H9 (cell line): ENCODE measurements at regions not wholly inside any gene's neighbourhood (a gene's known extent, or its start where the extent isn't known, plus 50 kb on each side); places are given as distances from the start of the nearest gene placed in this dataset.

ENCODE experiments used
- DNase-seq: peaks from one replicate; pipeline ENCODE4 v3.0.0-alpha.2; 2017
- H2AFZ ChIP-seq: one replicate; pipeline ENCODE4 v1.6.1; 2013; ENCODE audit warnings: mild to moderate bottlenecking, low read length, control low read depth, moderate library complexity
- H2AK5ac ChIP-seq: 2 replicates; pipeline ENCODE4 v1.6.1; 2013; ENCODE audit warnings: low read length, control low read depth, mixed read lengths; ENCODE audit not compliant: insufficient read length
- H2BK120ac ChIP-seq: one replicate; pipeline ENCODE4 v1.6.1; 2013; ENCODE audit warnings: low read depth, mild to moderate bottlenecking, low read length, control low read depth, inconsistent platforms; ENCODE audit not compliant: poor library complexity, severe bottlenecking
- H2BK12ac ChIP-seq: 2 replicates; pipeline ENCODE4 v1.6.1; 2013; ENCODE audit warnings: low read length, control low read depth, mixed read lengths, low read depth; ENCODE audit not compliant: insufficient read length
- H2BK15ac ChIP-seq: 2 replicates; pipeline ENCODE4 v1.6.1; 2013; ENCODE audit warnings: low read depth, low read length, control low read depth
- H2BK20ac ChIP-seq: one replicate; pipeline ENCODE4 v1.6.1; 2013; ENCODE audit warnings: low read depth, mild to moderate bottlenecking, low read length, control low read depth, inconsistent platforms; ENCODE audit not compliant: poor library complexity, severe bottlenecking
- H2BK5ac ChIP-seq: 2 replicates; pipeline ENCODE4 v1.6.1; 2013; ENCODE audit warnings: low read length, control low read depth, mixed read lengths; ENCODE audit not compliant: insufficient read length
- H3K14ac ChIP-seq: 2 replicates; pipeline ENCODE4 v1.6.1; 2013; ENCODE audit warnings: low read length, control low read depth; ENCODE audit not compliant: insufficient read depth
- H3K18ac ChIP-seq: 2 replicates; pipeline ENCODE4 v1.6.1; 2013; ENCODE audit warnings: low read depth, mild to moderate bottlenecking, mixed read lengths, low read length, control low read depth; ENCODE audit not compliant: insufficient read length
- H3K23ac ChIP-seq: 2 replicates; pipeline ENCODE4 v1.6.1; 2013; ENCODE audit warnings: low read length, control low read depth, mixed read lengths, low read depth; ENCODE audit not compliant: insufficient read length
- H3K23me2 ChIP-seq: 2 replicates; pipeline ENCODE4 v1.6.1; 2013; ENCODE audit warnings: low read depth, mild to moderate bottlenecking, mixed read lengths, low read length, control low read depth; ENCODE audit not compliant: insufficient read length, poor library complexity, severe bottlenecking
- H3K27ac ChIP-seq: 2 replicates; pipeline ENCODE4 v1.5.1; 2013; ENCODE audit warnings: low read length, control low read depth, mixed read lengths, low read depth; ENCODE audit not compliant: insufficient read length
- H3K27me3 ChIP-seq: 2 replicates; pipeline ENCODE4 v1.6.1; 2013; ENCODE audit warnings: low read length, control low read depth, inconsistent platforms; ENCODE audit not compliant: insufficient read depth
- H3K4ac ChIP-seq: 2 replicates; pipeline ENCODE4 v1.6.1; 2013; ENCODE audit warnings: low read depth, mild to moderate bottlenecking, control low read depth, inconsistent platforms, low read length, moderate library complexity
- H3K4me1 ChIP-seq: 2 replicates; pipeline ENCODE4 v1.6.1; 2013; ENCODE audit warnings: low read length, control low read depth, inconsistent platforms; ENCODE audit not compliant: insufficient read depth
- H3K4me2 ChIP-seq: 2 replicates; pipeline ENCODE4 v1.6.1; 2013; ENCODE audit warnings: low read length, control low read depth, mixed read lengths; ENCODE audit not compliant: insufficient read length, insufficient read depth
- H3K56ac ChIP-seq: 2 replicates; pipeline ENCODE4 v1.6.1; 2013; ENCODE audit warnings: low read depth, mild to moderate bottlenecking, mixed read lengths, low read length, control low read depth; ENCODE audit not compliant: insufficient read length
- H3K79me1 ChIP-seq: 2 replicates; pipeline ENCODE4 v1.6.1; 2013; ENCODE audit warnings: low read depth, mild to moderate bottlenecking, moderate library complexity, low read length, control low read depth, inconsistent platforms; ENCODE audit not compliant: insufficient read depth, poor library complexity, severe bottlenecking
- H3K79me2 ChIP-seq: 2 replicates; pipeline ENCODE4 v1.6.1; 2013; ENCODE audit warnings: low read length, control low read depth, inconsistent platforms; ENCODE audit not compliant: insufficient read depth
- H3K9ac ChIP-seq: 2 replicates; pipeline ENCODE4 v1.6.1; 2013; ENCODE audit warnings: low read length, control low read depth, mixed read lengths; ENCODE audit not compliant: insufficient read length; ENCODE audit errors: extremely low read depth
- H3K9me3 ChIP-seq: one replicate; pipeline ENCODE4 v1.6.1; 2013; ENCODE audit warnings: low read depth, low read length, inconsistent platforms; ENCODE audit not compliant: control insufficient read depth
- H3T11ph ChIP-seq: one replicate; pipeline ENCODE4 v1.6.1; 2013; ENCODE audit warnings: mild to moderate bottlenecking, low read length, control low read depth, inconsistent platforms
- H4K20me1 ChIP-seq: one replicate; pipeline ENCODE4 v1.6.1; 2013; ENCODE audit not compliant: control insufficient read depth, insufficient read length, insufficient read depth
- H4K5ac ChIP-seq: 2 replicates; pipeline ENCODE4 v1.6.1; 2013; ENCODE audit warnings: low read depth, mild to moderate bottlenecking, mixed read lengths, low read length, control low read depth; ENCODE audit not compliant: insufficient read length
- H4K8ac ChIP-seq: replicated peaks from 2 replicates; pipeline ENCODE4 v1.6.1; 2013; ENCODE audit warnings: low read length, control low read depth, mixed read lengths, low read depth; ENCODE audit not compliant: insufficient read length
- H4K91ac ChIP-seq: 2 replicates; pipeline ENCODE4 v1.6.1; 2013; ENCODE audit warnings: low read depth, mild to moderate bottlenecking, moderate library complexity, mixed read lengths, low read length, control low read depth; ENCODE audit not compliant: insufficient read length
- H3K27ac Mint-ChIP-seq, 3 experiments: 2 replicates in 2 of 3; 3 replicates in 1 of 3; pipeline ENCODE4 v1.8.0; 2020 to 2021; ENCODE audit warnings: mixed read lengths in 3 of 3, mild to moderate bottlenecking in 1 of 3, moderate library complexity in 1 of 3
- H3K27me3 Mint-ChIP-seq: 2 replicates; pipeline ENCODE4 v1.8.0; 2021; ENCODE audit warnings: low read depth, mild to moderate bottlenecking, moderate library complexity, mixed read lengths
- H3K36me3 Mint-ChIP-seq, 3 experiments: 2 replicates in 2 of 3; 3 replicates in 1 of 3; pipeline ENCODE4 v1.8.0; 2020 to 2021; ENCODE audit warnings: low read depth in 3 of 3, mixed read lengths in 3 of 3; ENCODE audit not compliant: insufficient read depth in 1 of 3
- H3K4me1 Mint-ChIP-seq, 2 experiments: 2 replicates each; pipeline ENCODE4 v1.8.0; 2020; ENCODE audit warnings: mixed read lengths in 2 of 2
- H3K4me3 Mint-ChIP-seq, 2 experiments: 2 replicates in 1 of 2; 3 replicates in 1 of 2; pipeline ENCODE4 v1.8.0; 2020 to 2021; ENCODE audit warnings: mild to moderate bottlenecking in 2 of 2, mixed read lengths in 2 of 2, moderate library complexity in 1 of 2
- H3K9me3 Mint-ChIP-seq, 2 experiments: 2 replicates in 1 of 2; 3 replicates in 1 of 2; pipeline ENCODE4 v1.8.0; 2020; ENCODE audit warnings: mild to moderate bottlenecking in 2 of 2, mixed read lengths in 2 of 2, moderate library complexity in 1 of 2
- CTCF ChIP-seq: fragments of 200-600 bp; sonication (generic); conservative IDR thresholded peaks from 3 replicates; pipeline ENCODE4 v1.8.0; 2021; ENCODE audit warnings: antibody characterized with exemption, mild to moderate bottlenecking
- WGBS: extraction: QIAGEN DNeasy Blood & Tissue Kit; methylation state at CpG from one replicate; pipeline ENCODE4 v1.1.7; 2013; ENCODE audit warnings: missing lambda C conversion rate, low lambda C conversion rate, mixed read lengths; ENCODE audit not compliant: insufficient read length; ENCODE audit errors: extremely low coverage; 5-methylcytosine and 5-hydroxymethylcytosine counted together

GRCh38 chr1:198849093-198849492 is 210.3 kb downstream of the PTPRC start:
- no peak for TF ChIP-seq CTCF
- no peak overlapping the region for H3K56ac ChIP-seq
- no peak overlapping the region for H2BK20ac ChIP-seq
- no peak overlapping the region for H4K8ac ChIP-seq
- no peaks in the 10 kb centered on the region for H3K79me1 ChIP-seq
- no peaks in the 10 kb centered on the region for H3K27me3 ChIP-seq
- no peaks in the 10 kb centered on the region for H3K9me3 ChIP-seq
- H2BK120ac ChIP-seq, result no peak overlapping the region
- no peaks in the 10 kb centered on the region for H3K36me3 Mint-ChIP-seq
- H3T11ph ChIP-seq, result no peak overlapping the region
- H3K79me2 ChIP-seq, result no peaks in the 10 kb centered on the region
- H3K4me2 ChIP-seq, result no peak overlapping the region
- no CpG with 5 or more reads among the region's 2 CpGs for WGBS
- H3K27ac ChIP-seq, result no peak overlapping the region
- no peaks in the 10 kb centered on the region for H3K23me2 ChIP-seq
- H4K91ac ChIP-seq, result no peak overlapping the region
- H4K5ac ChIP-seq, result no peak overlapping the region
- H3K4me3 Mint-ChIP-seq, result no peak overlapping the region
- H3K18ac ChIP-seq, result no peak overlapping the region
- DNase-seq, result no peak
- H2BK12ac ChIP-seq, result no peak overlapping the region
- H3K4me1 ChIP-seq, result no peaks in the 10 kb centered on the region
- H2BK15ac ChIP-seq, result no peak overlapping the region
- H3K27me3 Mint-ChIP-seq, result no peaks in the 10 kb centered on the region
- peak overlapping the region in 1 of 3 experiments; percentile 52; a peak in 1 of 7 replicates for H3K27ac Mint-ChIP-seq
- no peak overlapping the region for H3K9ac ChIP-seq
- no peaks in the 10 kb centered on the region for H4K20me1 ChIP-seq
- H2BK5ac ChIP-seq, result no peak overlapping the region
- H3K4me1 Mint-ChIP-seq, result no peaks in the 10 kb centered on the region
- no peaks in the 10 kb centered on the region; a peak in 1 of 5 replicates for H3K9me3 Mint-ChIP-seq
- H3K14ac ChIP-seq, result no peak overlapping the region
- H3K23ac ChIP-seq, result no peak overlapping the region
- H3K4ac ChIP-seq, result no peak overlapping the region
- no peak overlapping the region for H2AK5ac ChIP-seq
- H2AFZ ChIP-seq, result no peak overlapping the region
